CD4-positive, alpha-beta T cell treated with Interleukin-12 subunit alpha and Interleukin-12 subunit beta, for 1 hour (primary cell): ENCODE measurements at regions not wholly inside any gene's neighbourhood (a gene's known extent, or its start where the extent isn't known, plus 50 kb on each side); places are given as distances from the start of the nearest gene placed in this dataset.

Source experiments
- DNase-seq: peaks from one replicate; pipeline ENCODE4 v3.0.0-alpha.2; 2020

GRCh38 chrX:725971-726370 is 95.4 kb downstream of the SHOX start:
- no peak for DNase-seq

GRCh38 chrX:724256-724655 is 93.7 kb downstream of the SHOX start:
- DNase-seq = no peak

- DNase-seq = no peak
Measured at GRCh38 chrX:723781-724180, 93.2 kb downstream of the SHOX start.

- no peak for DNase-seq
Measured at GRCh38 chrX:721354-721753, 90.8 kb downstream of the SHOX start.

- DNase-seq = no peak
Measured at GRCh38 chrX:720825-721224, 90.2 kb downstream of the SHOX start.

- no peak for DNase-seq
Measured at GRCh38 chrX:720250-720649, 89.7 kb downstream of the SHOX start.

GRCh38 chrX:716136-716535 is 85.5 kb downstream of the SHOX start:
- DNase-seq = no peak

GRCh38 chrX:714131-714530 is 83.5 kb downstream of the SHOX start:
- DNase-seq = no peak
